Stimulated activated CD4-positive, alpha-beta T cell treated with anti-CD3 and anti-CD28 coated beads, Interleukin-12 subunit alpha, Interleukin-12 subunit beta, amount 100 ng/mL, for 48 hours (primary cell): ENCODE measurements at regions not wholly inside any gene's neighbourhood (a gene's known extent, or its start where the extent isn't known, plus 50 kb on each side); places are given as distances from the start of the nearest gene placed in this dataset.

Experiments used
- DNase-seq, 3 donors: peaks; one replicate each; pipeline ENCODE4 v3.0.0-alpha.2; 2020; ENCODE audit warnings: low read depth in 2 of 3, low spot score in 1 of 3

- DNase-seq: no peak
Observed at GRCh38 chr10:33401300-33401699, 66.8 kb upstream of the NRP1 start.

DNA sequence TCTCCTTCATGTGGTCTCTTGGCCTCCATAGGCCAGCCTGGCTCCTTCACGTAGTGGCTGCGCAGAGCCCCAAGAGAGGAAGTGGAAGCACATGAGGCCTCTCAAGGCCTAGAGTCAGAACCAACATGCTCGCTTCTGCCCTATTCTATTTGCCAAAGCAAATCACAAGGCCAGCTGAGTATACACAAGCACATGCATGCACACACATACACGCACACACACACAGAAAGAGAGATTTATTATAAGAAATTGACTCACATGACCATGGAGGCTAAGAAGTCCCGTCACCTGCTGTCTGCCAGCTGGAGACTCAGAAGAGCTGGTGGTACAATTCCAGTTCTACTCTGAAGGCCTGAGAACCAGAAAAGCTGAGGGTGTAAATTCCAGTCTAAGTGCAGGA lies 64.3 kb upstream of the NRP1 start:
- no peak for DNase-seq

GRCh38 chr10:33396938-33397337 lies 62.5 kb upstream of the NRP1 start:
- DNase-seq: no peak

DNA sequence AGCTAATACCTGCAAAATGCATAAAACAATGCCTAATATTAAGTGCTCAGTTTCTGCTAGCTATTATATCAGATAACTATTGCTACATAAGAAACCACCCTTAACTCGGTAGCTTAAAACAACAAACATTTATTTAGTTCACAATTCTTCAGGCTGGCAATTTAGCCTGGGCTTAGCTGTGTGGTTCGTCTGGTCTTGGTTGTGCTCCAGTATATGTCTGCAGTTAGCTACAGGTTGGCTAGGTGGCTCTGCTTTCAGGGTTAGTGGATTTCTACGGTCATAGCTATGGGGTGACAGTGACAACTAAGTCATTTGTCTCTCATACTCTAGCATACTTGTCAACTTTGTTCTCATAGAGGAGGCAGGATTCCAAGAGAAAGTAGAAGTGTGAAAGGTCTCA lies 61.8 kb upstream of the NRP1 start:
- no peak for DNase-seq

- no peak for DNase-seq
Observed at GRCh38 chr10:33395201-33395600, 60.7 kb upstream of the NRP1 start.

- DNase-seq: no peak
Observed at GRCh38 chr10:33392706-33393105, 58.2 kb upstream of the NRP1 start.

- DNase-seq: no peak
Observed at GRCh38 chr10:33391611-33392465, 57.4 kb upstream of the NRP1 start.

DNA sequence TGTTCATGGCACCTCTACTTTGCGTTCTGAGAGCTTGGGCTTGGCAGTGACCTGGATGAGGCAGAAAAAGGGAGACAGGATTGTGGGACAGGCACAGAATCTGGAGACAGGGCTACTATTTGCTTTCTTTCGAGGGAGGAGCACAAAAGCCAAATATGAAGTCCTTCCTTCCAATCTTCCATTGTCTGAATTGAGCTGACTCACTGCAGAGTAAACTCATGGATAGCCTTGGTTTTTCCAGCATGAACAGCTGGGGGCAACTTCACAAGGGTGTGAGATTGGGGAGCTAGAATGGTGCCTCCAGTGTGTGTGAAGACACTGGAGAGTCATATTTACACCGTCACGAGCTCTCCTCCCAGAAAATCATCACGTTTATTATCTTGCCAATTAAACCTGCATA lies 55.6 kb upstream of the NRP1 start:
- DNase-seq: no peak

DNA sequence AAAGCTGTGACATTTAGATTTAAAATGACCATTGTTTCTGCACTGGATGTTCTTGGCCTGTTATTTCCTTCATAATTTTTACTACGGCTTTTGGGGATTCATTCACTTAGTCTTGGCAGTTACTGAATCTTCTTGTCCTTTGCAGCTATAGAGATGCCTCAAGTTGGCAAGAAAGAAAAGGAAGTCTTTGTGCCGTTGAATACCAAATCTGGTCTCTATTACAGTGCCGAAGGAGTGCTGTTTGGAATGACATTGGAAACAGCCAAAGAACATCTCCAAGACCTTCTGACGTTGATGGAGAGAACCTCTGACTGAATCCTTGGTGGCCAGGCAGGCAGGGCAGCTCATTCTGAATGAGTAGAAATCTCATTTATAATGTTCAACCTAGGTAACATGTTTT lies 54.3 kb upstream of the NRP1 start:
- no peak for DNase-seq

DNA sequence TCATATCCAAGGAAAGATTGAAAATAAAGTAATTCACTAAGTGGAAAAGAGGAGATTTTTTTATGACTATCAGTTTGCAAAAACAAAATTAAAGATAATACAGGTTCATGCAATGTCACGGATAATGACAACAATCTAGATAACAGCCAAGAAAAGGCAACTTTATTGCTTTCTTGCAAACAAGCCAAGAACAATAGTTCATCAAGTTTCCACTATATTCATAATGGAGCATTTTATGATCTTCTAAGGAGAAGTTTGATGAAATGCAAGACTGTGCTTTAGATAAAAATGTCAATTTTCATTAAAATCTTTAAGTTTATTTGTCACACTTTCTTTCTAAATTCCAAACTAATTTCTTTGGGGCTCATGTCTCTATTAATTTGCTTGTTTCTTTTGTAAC lies 53.9 kb upstream of the NRP1 start:
- DNase-seq: no peak

DNA sequence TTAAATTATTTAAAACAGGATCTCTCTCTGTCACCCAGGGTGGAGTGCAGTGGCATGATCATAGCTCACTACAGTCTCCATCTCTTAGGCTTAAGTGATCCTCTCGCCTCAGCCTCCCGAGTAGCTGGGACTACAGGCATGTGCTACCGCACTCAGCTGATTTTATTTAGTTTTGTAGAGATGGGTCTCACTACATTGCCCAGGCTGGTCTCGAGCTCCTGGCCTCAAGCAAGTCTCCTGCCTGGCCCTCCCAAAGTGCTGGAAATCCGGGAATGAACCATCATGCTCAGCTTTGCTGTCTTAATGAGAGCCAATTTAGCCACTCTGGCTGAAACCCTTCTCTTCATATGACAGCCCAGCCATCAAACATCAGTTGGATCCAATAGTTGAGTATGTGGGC lies 53.3 kb upstream of the NRP1 start:
- DNase-seq: no peak

- no peak for DNase-seq
Observed at GRCh38 chr10:33386926-33387325, 52.5 kb upstream of the NRP1 start.

DNA sequence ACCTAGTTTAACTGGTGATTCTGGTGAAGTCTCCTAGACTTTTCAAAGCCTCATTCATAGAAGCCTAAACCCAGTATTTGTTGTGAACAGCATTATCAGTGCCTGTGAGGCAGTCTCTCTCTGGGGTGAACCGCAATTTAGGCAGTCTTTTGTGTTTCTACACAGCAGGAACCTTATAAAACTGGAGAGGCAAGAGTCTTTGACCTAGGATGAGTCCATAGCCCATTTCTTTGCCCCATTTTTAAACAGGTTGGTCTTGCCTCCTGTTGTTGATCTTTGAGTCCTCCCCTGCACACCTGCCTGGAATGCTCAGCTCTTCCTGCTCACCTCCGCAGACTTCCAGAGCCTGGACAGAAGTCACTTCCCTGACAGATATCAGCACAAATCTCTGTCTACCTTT lies 51.2 kb upstream of the NRP1 start:
- no peak for DNase-seq

GRCh38 chr10:33385015-33385414 lies 50.5 kb upstream of the NRP1 start:
- DNase-seq: no peak
